Heart left ventricle (tissue), 16 donors: ENCODE measurements at regions not wholly inside any gene's neighbourhood (a gene's known extent, or its start where the extent isn't known, plus 50 kb on each side); places are given as distances from the start of the nearest gene placed in this dataset.

Experiments used
- ATAC-seq, 4 donors: fragments of 200-7000 bp; cut with Tn5 transposase; one replicate each; pipeline ENCODE4 v1.9.1; 2020 to 2022; ENCODE audit warnings: moderate library complexity in 4 of 4, mild to moderate bottlenecking in 3 of 4, moderate number of reproducible peaks in 1 of 4
- DNase-seq, 5 donors: peaks; one replicate each; pipeline ENCODE4 v3.0.0-alpha.2; 2020
- H3K27ac ChIP-seq, 12 donors: fragments of 200-600 bp; sonication (generic) in 4 of 12; one replicate each; pipeline versions ENCODE4 v1.5.0 to v1.8.0; 2016 to 2022; ENCODE audit warnings: mild to moderate bottlenecking in 2 of 12
- H3K27me3 ChIP-seq, 9 donors: fragments of 200-600 bp; sonication (generic) in 2 of 9; one replicate each; pipeline versions ENCODE4 v1.5.1 to v1.8.0; 2016 to 2022; ENCODE audit warnings: mild to moderate bottlenecking in 3 of 9
- H3K36me3 ChIP-seq, 9 donors: fragments of 200-600 bp; sonication (generic) in 2 of 9; one replicate each; pipeline versions ENCODE4 v1.5.0 to v1.8.0; 2018 to 2022; ENCODE audit warnings: mild to moderate bottlenecking in 2 of 9
- H3K4me1 ChIP-seq, 12 donors: fragments of 200-600 bp; sonication (generic) in 4 of 12; one replicate each; pipeline versions ENCODE4 v1.5.0 to v1.8.0; 2016 to 2022; ENCODE audit warnings: mild to moderate bottlenecking in 3 of 12
- H3K4me3 ChIP-seq, 12 donors: fragments of 200-600 bp; sonication (generic) in 4 of 12; one replicate each; pipeline versions ENCODE4 v1.5.0 to v1.8.0; 2017 to 2022; ENCODE audit warnings: mild to moderate bottlenecking in 9 of 12, moderate library complexity in 4 of 12
- H3K9me3 ChIP-seq, 12 donors: fragments of 200-600 bp; sonication (generic) in 4 of 12; one replicate each; pipeline versions ENCODE4 v1.5.0 to v1.8.0; 2016 to 2022; ENCODE audit warnings: mild to moderate bottlenecking in 1 of 12
- POLR2A ChIP-seq, 2 donors: fragments of 450-650 bp; IDR thresholded peaks; one replicate each; pipeline ENCODE4 v1.6.1; 2017; ENCODE audit warnings: antibody characterized with exemption in 2 of 2, mild to moderate bottlenecking in 2 of 2, moderate library complexity in 2 of 2
- WGBS, 4 donors: extraction: QIAGEN DNeasy Blood & Tissue Kit in 2 of 4; methylation state at CpG; one replicate each; pipeline versions ENCODE4 v1.1.5 to v1.1.7; 2013 to 2018; 5-methylcytosine and 5-hydroxymethylcytosine counted together
- intact Hi-C, 10 donors: fragments of 100-400 bp; cut with DNase I; formaldehyde crosslinking; loops; one replicate each; pipeline versions ENCODE4 v1.11.1 to v1.14.2; 2022
- TF ChIP-seq, protein P1 (sequence below), 12 donors: fragments of 200-600 bp; sonication (generic) in 4 of 12; IDR thresholded peaks; one replicate each; pipeline versions ENCODE4 v1.5.0 to v1.8.0; 2018 to 2022; ENCODE audit warnings: antibody characterized with exemption in 12 of 12, mild to moderate bottlenecking in 5 of 12
- donor health status: ischemic (EF 13 %, LVEDD 7.1; RV severe dilation, severe dysfunction).
- donor health status: healthy with polysubstance abuse.
- donor health status: DM: no; HTN: yes; CAD: no.
- donor health status: DM: no; HTN: no; CAD: no.
- donor health status: ischemic (EF 25% LVEDD 6.9; RV normal size, moderate dysfunction).
- donor health status: ischemic (EF 25% LVEDD 5.7; RV mildly dilated, moderate dysfunction).
- donor health status: healthy.
- donor health status: DM: yes; HTN: yes; CAD: no.
- donor health status: ischemic (EF 35%, LVEDD 5.7; RV mildly dilated, moderate dysfunction).
- donor health status: nonischemic (EF 11% LVEDD 7.7; RV severe dilation, severe dysfunction).
- donor health status: DM: yes; HTN: yes; CAD: no.
- donor health status: PGD.
- donor health status: ischemic (EF 29% LVEDD 5.4; RV normal size, mild dysfunction).
- donor health status: nonischemic (EF 23%, LVEDD 6.1; RV moderate dilation, normal function).

DNA sequence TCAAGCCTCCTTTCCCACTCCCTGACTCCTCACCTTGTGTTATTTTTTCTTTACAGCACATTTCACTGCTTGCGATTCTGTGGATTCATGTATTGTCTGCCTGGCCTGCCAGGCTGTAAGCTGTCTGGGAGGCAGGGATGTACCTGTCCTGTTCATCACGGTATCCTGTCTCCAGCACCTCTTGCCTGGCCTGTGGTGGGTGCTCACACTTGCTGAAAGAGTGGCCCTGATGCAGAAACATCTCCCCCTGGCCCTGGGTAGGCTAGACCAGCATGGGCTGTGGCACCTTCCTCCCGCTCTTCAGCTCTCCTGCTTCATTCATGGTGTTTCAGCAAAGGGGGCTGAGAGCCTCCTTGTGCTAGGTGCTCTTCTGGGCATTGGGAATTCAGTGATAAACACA is 60.1 kb upstream of the KCNG1 start:
- no peaks in the 10 kb centered on the region for H3K9me3 ChIP-seq
- H3K27ac ChIP-seq = no peak overlapping the region
- H3K4me1 ChIP-seq = no peaks in the 10 kb centered on the region
- no peak for TF ChIP-seq POLR2A (IDR thresholded peaks at IDR 0.05)
- TF ChIP-seq, protein P1, sequence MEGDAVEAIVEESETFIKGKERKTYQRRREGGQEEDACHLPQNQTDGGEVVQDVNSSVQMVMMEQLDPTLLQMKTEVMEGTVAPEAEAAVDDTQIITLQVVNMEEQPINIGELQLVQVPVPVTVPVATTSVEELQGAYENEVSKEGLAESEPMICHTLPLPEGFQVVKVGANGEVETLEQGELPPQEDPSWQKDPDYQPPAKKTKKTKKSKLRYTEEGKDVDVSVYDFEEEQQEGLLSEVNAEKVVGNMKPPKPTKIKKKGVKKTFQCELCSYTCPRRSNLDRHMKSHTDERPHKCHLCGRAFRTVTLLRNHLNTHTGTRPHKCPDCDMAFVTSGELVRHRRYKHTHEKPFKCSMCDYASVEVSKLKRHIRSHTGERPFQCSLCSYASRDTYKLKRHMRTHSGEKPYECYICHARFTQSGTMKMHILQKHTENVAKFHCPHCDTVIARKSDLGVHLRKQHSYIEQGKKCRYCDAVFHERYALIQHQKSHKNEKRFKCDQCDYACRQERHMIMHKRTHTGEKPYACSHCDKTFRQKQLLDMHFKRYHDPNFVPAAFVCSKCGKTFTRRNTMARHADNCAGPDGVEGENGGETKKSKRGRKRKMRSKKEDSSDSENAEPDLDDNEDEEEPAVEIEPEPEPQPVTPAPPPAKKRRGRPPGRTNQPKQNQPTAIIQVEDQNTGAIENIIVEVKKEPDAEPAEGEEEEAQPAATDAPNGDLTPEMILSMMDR (IDR thresholded peaks at IDR 0.05) = no peak
- DNase-seq (no peak), ATAC-seq (no peak)
- H3K27me3 ChIP-seq = peaks cover 0 to 76% (median 35%) of the 10 kb centered on the region in 9 donors
- H3K4me3 ChIP-seq = no peak overlapping the region
- intact Hi-C loops = no loop called here
- no peaks in the 10 kb centered on the region for H3K36me3 ChIP-seq
- WGBS, 4 donors = 61 to 78% (median 68%) methylated on average over 3 of the region's 3 CpGs

DNA sequence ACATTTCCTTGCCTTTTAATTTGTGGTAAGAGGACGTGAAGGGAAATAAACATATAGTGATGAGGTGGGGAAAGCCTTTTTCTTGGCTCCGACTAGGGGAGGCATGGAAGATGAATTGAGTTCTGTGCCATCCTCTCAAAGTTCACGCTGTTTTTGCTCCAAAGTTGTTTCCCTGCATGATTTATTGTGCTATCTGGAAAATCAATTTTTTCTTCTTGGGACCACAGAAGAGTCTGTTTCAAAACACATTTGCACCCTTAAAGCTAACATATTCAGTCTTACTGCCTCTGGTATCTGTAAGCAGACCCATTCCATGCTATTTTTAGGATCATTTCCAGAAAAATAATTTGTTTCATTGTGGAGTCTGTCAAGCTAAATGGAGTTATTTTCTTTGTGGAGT is 57.6 kb upstream of the KCNG1 start:
- peaks cover 0 to 73% (median 35%) of the 10 kb centered on the region in 9 donors for H3K27me3 ChIP-seq
- H3K4me3 ChIP-seq = no peak overlapping the region
- no peak overlapping the region for H3K27ac ChIP-seq
- no peak for TF ChIP-seq POLR2A (IDR thresholded peaks at IDR 0.05)
- TF ChIP-seq, protein P1 (IDR thresholded peaks at IDR 0.05) = no peak
- H3K9me3 ChIP-seq = no peaks in the 10 kb centered on the region
- DNase-seq (no peak), ATAC-seq (no peak)
- 69 to 72% (median 69%) methylated on average over 3 of the region's 3 CpGs for WGBS, 4 donors
- intact Hi-C loops = no loop called here
- no peaks in the 10 kb centered on the region for H3K36me3 ChIP-seq
- H3K4me1 ChIP-seq = no peaks in the 10 kb centered on the region

DNA sequence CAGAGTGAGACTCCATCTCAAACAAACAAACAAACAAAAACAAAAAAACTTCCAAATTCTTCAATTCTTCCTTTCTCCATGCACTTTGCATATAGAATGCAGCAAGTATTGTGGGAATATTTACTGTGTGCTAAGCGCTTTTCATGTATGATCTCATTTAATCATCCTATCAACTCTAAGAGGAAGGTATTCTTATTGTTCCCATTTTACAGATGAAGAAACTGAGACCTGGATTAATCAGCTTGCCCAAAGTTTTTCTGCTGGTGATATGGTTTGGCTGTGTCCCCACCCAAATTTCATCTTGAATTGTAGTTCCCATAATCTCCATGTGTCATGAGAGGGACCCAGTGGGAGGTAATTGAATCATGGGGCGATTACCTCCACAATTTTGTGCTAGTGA is 56.6 kb upstream of the KCNG1 start:
- no peaks in the 10 kb centered on the region for H3K9me3 ChIP-seq
- WGBS, 4 donors = 93 to 100% (median 96%) methylated on average over 2 of the region's 2 CpGs
- no peak for ATAC-seq

DNA sequence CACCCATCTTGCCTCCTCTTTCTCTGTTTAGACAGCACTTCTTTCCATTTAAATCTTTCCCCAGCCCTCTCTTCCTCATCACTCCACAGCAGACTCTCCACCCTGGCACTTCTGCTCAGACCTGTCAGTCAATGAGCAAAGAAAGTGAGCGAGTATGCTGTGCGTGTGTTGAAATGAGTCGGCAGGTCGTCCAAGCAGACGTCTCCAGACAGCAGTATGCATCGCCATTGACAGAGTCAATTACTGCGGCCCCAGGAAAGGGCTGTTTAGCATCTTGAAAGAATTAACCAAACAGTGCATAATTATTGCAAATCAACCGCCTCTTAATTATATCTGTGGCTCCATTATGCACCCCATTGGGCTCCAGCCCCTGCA is 54.8 kb upstream of the KCNG1 start:
- no peak for ATAC-seq
- Histone ChIP-seq H3K4me3 (no peak overlapping the region), H3K4me1 (no peaks in the 10 kb centered on the region), H3K9me3 (peaks cover 0 to 4% (median 0%) of the 10 kb centered on the region in 12 donors), H3K27me3 (peaks cover 0 to 65% (median 18%) of the 10 kb centered on the region in 9 donors), H3K36me3 (no peaks in the 10 kb centered on the region), H3K27ac (no peak overlapping the region)
- intact Hi-C loops = no loop called here
- 26 to 39% (median 34%) methylated on average over 8 of the region's 8 CpGs for WGBS, 4 donors
- no peak for TF ChIP-seq POLR2A (IDR thresholded peaks at IDR 0.05)
- TF ChIP-seq, protein P1 (IDR thresholded peaks at IDR 0.05) = no peak
- no peak for DNase-seq

More for the DNA sequence above, 56.6 kb upstream of the KCNG1 start:
- TF ChIP-seq POLR2A (IDR thresholded peaks at IDR 0.05) = no peak
- TF ChIP-seq, protein P1 (IDR thresholded peaks at IDR 0.05) = no peak
- Histone ChIP-seq H3K4me1 (no peaks in the 10 kb centered on the region), H3K27ac (no peak overlapping the region), H3K4me3 (no peak overlapping the region), H3K36me3 (no peaks in the 10 kb centered on the region), H3K27me3 (peaks cover 0 to 67% (median 31%) of the 10 kb centered on the region in 9 donors)
- no peak for DNase-seq
- intact Hi-C loops = no loop called here
